ENCODE measurements at regions not wholly inside any gene's neighbourhood (a gene's known extent, or its start where the extent isn't known, plus 50 kb on each side); places are given as distances from the start of the nearest gene placed in this dataset.

GRCh38 chr14:87161502-87161901 is 831.5 kb downstream of the GALC start:
- no peak for DNase-seq (ENCODE audit: low spot score)

- no peak for DNase-seq (ENCODE audit: low spot score)
These were observed 832.0 kb downstream of the GALC start for GRCh38 chr14:87160989-87161388.

- no peak for DNase-seq (ENCODE audit: low spot score)
These were observed 834.7 kb downstream of the GALC start for GRCh38 chr14:87158283-87158682.

GRCh38 chr14:87156878-87157277 is 836.1 kb downstream of the GALC start:
- DNase-seq (ENCODE audit: low spot score), result no peak

- no peak for DNase-seq (ENCODE audit: low spot score)
These were observed 837.0 kb downstream of the GALC start for GRCh38 chr14:87155856-87156488.

GRCh38 chr14:87153901-87154300 is 839.1 kb downstream of the GALC start:
- DNase-seq (ENCODE audit: low spot score), result no peak

- DNase-seq (ENCODE audit: low spot score), result no peak
These were observed 839.6 kb downstream of the GALC start for GRCh38 chr14:87153391-87153790.

GRCh38 chr14:87152693-87153092 is 840.3 kb downstream of the GALC start:
- DNase-seq (ENCODE audit: low spot score), result no peak

- DNase-seq (ENCODE audit: low spot score), result no peak
These were observed 843.2 kb downstream of the GALC start for GRCh38 chr14:87149583-87150354.

GRCh38 chr14:87148655-87149054 is 844.3 kb downstream of the GALC start:
- DNase-seq (ENCODE audit: low spot score), result no peak

GRCh38 chr14:87142551-87143211 is 850.3 kb downstream of the GALC start:
- no peak for DNase-seq (ENCODE audit: low spot score)

GRCh38 chr14:87141801-87142200 is 851.2 kb downstream of the GALC start:
- DNase-seq (ENCODE audit: low spot score), result no peak

- DNase-seq (ENCODE audit: low spot score), result no peak
These were observed 853.7 kb downstream of the GALC start for GRCh38 chr14:87139299-87139698.

- no peak for DNase-seq (ENCODE audit: low spot score)
These were observed 859.7 kb downstream of the GALC start for GRCh38 chr14:87133073-87133801.

GRCh38 chr14:87131879-87132278 is 861.1 kb downstream of the GALC start:
- no peak for DNase-seq (ENCODE audit: low spot score)

- DNase-seq (ENCODE audit: low spot score), result no peak
These were observed 870.8 kb downstream of the GALC start for GRCh38 chr14:87122166-87122565.

- DNase-seq (ENCODE audit: low spot score), result no peak
These were observed 871.3 kb downstream of the GALC start for GRCh38 chr14:87121716-87122115.

GRCh38 chr14:87115234-87115633 is 877.7 kb downstream of the GALC start:
- no peak for DNase-seq (ENCODE audit: low spot score)

- no peak for DNase-seq (ENCODE audit: low spot score)
These were observed 879.7 kb downstream of the GALC start for GRCh38 chr14:87113286-87113685.

- DNase-seq (ENCODE audit: low spot score), result no peak
These were observed 881.2 kb downstream of the GALC start for GRCh38 chr14:87111741-87112140.

- no peak for DNase-seq (ENCODE audit: low spot score)
These were observed 881.9 kb downstream of the GALC start for GRCh38 chr14:87111126-87111525.

- DNase-seq (ENCODE audit: low spot score), result no peak
These were observed 883.7 kb downstream of the GALC start for GRCh38 chr14:87109271-87109670.

- DNase-seq (ENCODE audit: low spot score), result no peak
These were observed 884.3 kb downstream of the GALC start for GRCh38 chr14:87108726-87109125.

Data from HuH-7 (cell line).